ENCODE measurements at regions not wholly inside any gene's neighbourhood (a gene's known extent, or its start where the extent isn't known, plus 50 kb on each side); places are given as distances from the start of the nearest gene placed in this dataset.

- no peak for DNase-seq (ENCODE audit: low spot score)
- in situ Hi-C loops (cut with MboI; ENCODE audit: low sequenced_read_pairs, unreplicated experiment) = no loop called here
- no peak for TF ChIP-seq CTCF (IDR thresholded peaks at IDR 0.05; ENCODE audit: borderline replicate concordance, control extremely low read depth, extremely low read depth, insufficient read depth, missing control alignments)
Observed at GRCh38 chr2:216787851-216788540, 71.9 kb downstream of the TNP1 start.

GRCh38 chr2:216786676-216787075 is 73.2 kb downstream of the TNP1 start:
- TF ChIP-seq CTCF (IDR thresholded peaks at IDR 0.05; ENCODE audit: borderline replicate concordance, control extremely low read depth, extremely low read depth, insufficient read depth, missing control alignments) = no peak
- in situ Hi-C loops (cut with MboI; ENCODE audit: low sequenced_read_pairs, unreplicated experiment) = no loop called here
- no peak for DNase-seq (ENCODE audit: low spot score)

- TF ChIP-seq CTCF (IDR thresholded peaks at IDR 0.05; ENCODE audit: borderline replicate concordance, control extremely low read depth, extremely low read depth, insufficient read depth, missing control alignments) = no peak
- no peak for DNase-seq (ENCODE audit: low spot score)
- in situ Hi-C loops (cut with MboI; ENCODE audit: low sequenced_read_pairs, unreplicated experiment) = no loop called here
Observed at GRCh38 chr2:216784456-216784855, 75.4 kb downstream of the TNP1 start.

- TF ChIP-seq CTCF (IDR thresholded peaks at IDR 0.05; ENCODE audit: borderline replicate concordance, control extremely low read depth, extremely low read depth, insufficient read depth, missing control alignments) = no peak
- in situ Hi-C loops (cut with MboI; ENCODE audit: low sequenced_read_pairs, unreplicated experiment) = no loop called here
- DNase-seq (ENCODE audit: low spot score) = no peak
Observed at GRCh38 chr2:216781709-216782108, 78.2 kb downstream of the TNP1 start.

GRCh38 chr2:216780843-216781242 is 79.0 kb downstream of the TNP1 start:
- no peak for TF ChIP-seq CTCF (IDR thresholded peaks at IDR 0.05; ENCODE audit: borderline replicate concordance, control extremely low read depth, extremely low read depth, insufficient read depth, missing control alignments)
- in situ Hi-C loops (cut with MboI; ENCODE audit: low sequenced_read_pairs, unreplicated experiment) = no loop called here
- DNase-seq (ENCODE audit: low spot score) = no peak

GRCh38 chr2:216777637-216778273 is 82.1 kb downstream of the TNP1 start:
- in situ Hi-C loops (cut with MboI; ENCODE audit: low sequenced_read_pairs, unreplicated experiment) = no loop called here
- peak; percentile 54 for TF ChIP-seq CTCF (IDR thresholded peaks at IDR 0.05; ENCODE audit: borderline replicate concordance, control extremely low read depth, extremely low read depth, insufficient read depth, missing control alignments)
- DNase-seq (ENCODE audit: low spot score) = peak; percentile 71

Data from GM13976 (cell line).